GM12878 (cell line): ENCODE measurements at regions not wholly inside any gene's neighbourhood (a gene's known extent, or its start where the extent isn't known, plus 50 kb on each side); places are given as distances from the start of the nearest gene placed in this dataset.

Source experiments
- BRCA1 ChIP-seq: IDR thresholded peaks from 2 replicates; pipeline ENCODE4 v1.6.1; 2011; ENCODE audit warnings: low read depth, low read length, improper control_type of control experiment
- CEBPB ChIP-seq, 2 experiments: fragments of 150-350 bp in 1 of 2; IDR thresholded peaks; 2 replicates each; pipeline ENCODE4 v1.6.1; 2012 to 2014; ENCODE audit warnings: low read depth in 2 of 2, low read length in 2 of 2, borderline replicate concordance in 1 of 2, inconsistent platforms in 1 of 2
- CEBPZ ChIP-seq: fragments of 150-350 bp; IDR thresholded peaks from 2 replicates; pipeline ENCODE4 v1.6.1; 2016; ENCODE audit warnings: low read depth, low read length
- CTCF ChIP-seq, 3 experiments: IDR thresholded peaks in 2 of 3; conservative IDR thresholded peaks in 1 of 3; 2 replicates each; pipeline ENCODE4 v1.5.1; 2011; ENCODE audit warnings: low read depth in 3 of 3, low read length in 3 of 3, mild to moderate bottlenecking in 3 of 3, control low read depth in 2 of 3, moderate library complexity in 2 of 3, inconsistent platforms in 1 of 3, mixed read lengths in 1 of 3; ENCODE audit not compliant: control insufficient read depth in 2 of 3, insufficient read depth in 1 of 3; ENCODE audit errors: extremely low read depth in 1 of 3
- ELK1 ChIP-seq: IDR thresholded peaks from 2 replicates; pipeline ENCODE4 v1.6.1; 2012; ENCODE audit warnings: low read depth, low read length, improper control_type of control experiment
- EZH2 ChIP-seq: IDR thresholded peaks from 2 replicates; pipeline ENCODE4 v1.6.1; 2012; ENCODE audit warnings: low read depth, mild to moderate bottlenecking, control low read depth, inconsistent platforms, low read length, borderline replicate concordance; ENCODE audit not compliant: control insufficient read depth
- GABPA ChIP-seq: IDR thresholded peaks from 2 replicates; pipeline ENCODE4 v1.6.1; 2014; ENCODE audit warnings: antibody characterized with exemption, low read depth, mild to moderate bottlenecking, inconsistent platforms
- JUNB ChIP-seq: IDR thresholded peaks from 2 replicates; pipeline ENCODE4 v1.6.1; 2016; ENCODE audit warnings: antibody characterized with exemption, mild to moderate bottlenecking
- POLR2AphosphoS5 ChIP-seq: IDR thresholded peaks from 2 replicates; pipeline ENCODE4 v1.6.1; 2011; ENCODE audit warnings: mild to moderate bottlenecking, low read length, inconsistent platforms
- SP1 ChIP-seq: IDR thresholded peaks from one replicate; pipeline ENCODE4 v1.6.1; 2011; ENCODE audit warnings: low read depth, low read length
- STAT3 ChIP-seq: IDR thresholded peaks from 2 replicates; pipeline ENCODE4 v1.6.1; 2011; ENCODE audit warnings: low read depth, low read length, improper control_type of control experiment
- SUZ12 ChIP-seq: fragments of 200-600 bp; sonication (generic); IDR thresholded peaks from one replicate; pipeline ENCODE4 v1.6.1; 2018; ENCODE audit warnings: antibody characterized with exemption, mild to moderate bottlenecking; ENCODE audit not compliant: unreplicated experiment
- TCF3 ChIP-seq: IDR thresholded peaks from 2 replicates; pipeline ENCODE4 v1.6.1; 2012; ENCODE audit warnings: low read depth, mild to moderate bottlenecking, low read length, borderline replicate concordance; ENCODE audit not compliant: insufficient read depth
- ZNF207 ChIP-seq: fragments of 450-650 bp; IDR thresholded peaks from 2 replicates; pipeline ENCODE4 v1.6.1; 2014; ENCODE audit warnings: antibody characterized with exemption, mild to moderate bottlenecking, borderline replicate concordance

GRCh38 chr11:134786636-134787035, 374.6 kb upstream of the B3GAT1 start:
- no peak for TF ChIP-seq CTCF (IDR thresholded peaks at IDR 0.05 in 2 of 3, conservative IDR thresholded peaks at IDR 0.05 in 1 of 3; ENCODE audit: control insufficient read depth in 2 of 3, extremely low read depth in 1 of 3, insufficient read depth in 1 of 3, low read depth in 3 of 3, low read length in 3 of 3)
- no peak for TF ChIP-seq SP1
- TF ChIP-seq CEBPZ = no peak
- no peak for TF ChIP-seq STAT3
- TF ChIP-seq ZNF207 = no peak
- no peak for TF ChIP-seq GABPA
- no peak for TF ChIP-seq BRCA1
- no peak for TF ChIP-seq SUZ12
- no peak for TF ChIP-seq JUNB
- no peak for TF ChIP-seq CEBPB (IDR thresholded peaks at IDR 0.05; ENCODE audit: borderline replicate concordance in 1 of 2, low read depth in 2 of 2, low read length in 2 of 2)
- TF ChIP-seq POLR2AphosphoS5 = no peak
- TF ChIP-seq ELK1 = no peak
- TF ChIP-seq EZH2 = no peak
- no peak for TF ChIP-seq TCF3
